HCT116 (cell line): ENCODE measurements at regions not wholly inside any gene's neighbourhood (a gene's known extent, or its start where the extent isn't known, plus 50 kb on each side); places are given as distances from the start of the nearest gene placed in this dataset.

Experiments
- ATAC-seq: fragments of 200-7000 bp; cut with Tn5 transposase; 2 replicates; pipeline ENCODE4 v1.9.1; 2020; ENCODE audit warnings: mild to moderate bottlenecking, moderate library complexity
- BruUV-seq: library from RNA; stranded (reverse); fragments of 400-500 nt; replicated peaks from 2 replicates; lab custom pipeline; 2021; lab: Mats Ljungman, UMichigan
- CTCF ChIA-PET: fragments of 300-600 bp; sonication (Branson Sonifier 250); formaldehyde crosslinking; loops from one replicate; lab custom pipeline; 2021; ENCODE audit warnings: antibody characterized with exemption; lab: Charles Lee
- POLR2A ChIA-PET: fragments of 300-600, 350-600 bp; sonication (Branson Sonifier 250); formaldehyde crosslinking; loops from one replicate; lab custom pipeline; 2021; ENCODE audit warnings: antibody characterized with exemption; lab: Charles Lee
- RAD21 ChIA-PET, 2 experiments: fragments of 300-600 bp; sonication (Branson Sonifier 250); formaldehyde crosslinking; loops; one replicate each; lab custom pipeline; 2023; ENCODE audit warnings: low total read pairs in 2 of 2; ENCODE audit not compliant: uncharacterized antibody in 2 of 2, unreplicated experiment in 2 of 2, low non-redundant PET in 1 of 2; lab: Charles Lee
- DNase-seq: peaks from one replicate; pipeline ENCODE4 v3.0.0-alpha.2; 2010; ENCODE audit warnings: low read depth, low spot score
- H2AFZ ChIP-seq: fragments of 200-600 bp; shearing (Covaris generic), sonication (generic); 2 replicates; pipeline ENCODE4 v1.6.1; 2017; ENCODE audit warnings: low read depth, mixed run types, mixed read lengths, antibody characterized with exemption, low read length; ENCODE audit not compliant: poor library complexity, severe bottlenecking
- H3K27ac ChIP-seq: 2 replicates; pipeline ENCODE4 v1.5.1; 2012; ENCODE audit warnings: low read depth, low read length
- H3K27me3 ChIP-seq: fragments of 200-600 bp; sonication (generic); 2 replicates; pipeline ENCODE4 v1.6.1; 2016; ENCODE audit warnings: mixed run types, low read length, mixed read lengths; ENCODE audit not compliant: insufficient read depth
- H3K36me3 ChIP-seq, 2 experiments: fragments of 200-500 bp in 1 of 2; fragments of 200-600 bp in 1 of 2; sonication (Bioruptor generic) in 1 of 2; sonication (generic) in 1 of 2; 2 replicates each; pipeline versions ENCODE4 v1.5.1 to v1.6.1; 2014 to 2016; ENCODE audit warnings: low read length in 2 of 2, inconsistent platforms in 1 of 2, mixed read lengths in 1 of 2, mixed run types in 1 of 2; ENCODE audit not compliant: insufficient read depth in 2 of 2, control insufficient read depth in 1 of 2
- H3K4me1 ChIP-seq, 2 experiments: fragments of 200-600 bp in 1 of 2; sonication (generic) in 1 of 2; 2 replicates each; pipeline versions ENCODE4 v1.5.1 to v1.6.1; 2012 to 2017; ENCODE audit warnings: low read length in 2 of 2, inconsistent platforms in 1 of 2, mild to moderate bottlenecking in 1 of 2, mixed read lengths in 1 of 2, mixed run types in 1 of 2, moderate library complexity in 1 of 2; ENCODE audit not compliant: insufficient read depth in 2 of 2, control insufficient read depth in 1 of 2
- H3K4me2 ChIP-seq: fragments of 200-600 bp; sonication (generic); 2 replicates; pipeline ENCODE4 v1.6.1; 2017; ENCODE audit warnings: mixed run types, low read length, mixed read lengths
- H3K4me3 ChIP-seq, 2 experiments: fragments of 200-600 bp in 1 of 2; sonication (generic) in 1 of 2; replicated peaks in 1 of 2; 2 replicates each; pipeline ENCODE4 v1.5.1; 2011 to 2016; ENCODE audit warnings: low read length in 2 of 2, control low read depth in 1 of 2, low read depth in 1 of 2, mild to moderate bottlenecking in 1 of 2, mixed read lengths in 1 of 2, mixed run types in 1 of 2
- H3K79me2 ChIP-seq: fragments of 200-600 bp; sonication (generic); 2 replicates; pipeline ENCODE4 v1.6.1; 2017; ENCODE audit warnings: mild to moderate bottlenecking, mixed run types, low read length, moderate library complexity, mixed read lengths; ENCODE audit not compliant: insufficient read depth
- H3K9ac ChIP-seq: fragments of 200-600 bp; sonication (generic); 2 replicates; pipeline ENCODE4 v1.6.1; 2016; ENCODE audit warnings: low read length, mixed read lengths
- H3K9me2 ChIP-seq: fragments of 200-600 bp; sonication (generic), shearing (Covaris generic); 2 replicates; pipeline ENCODE4 v1.6.1; 2017; ENCODE audit warnings: mixed run types, mild to moderate bottlenecking, moderate library complexity; ENCODE audit not compliant: insufficient read depth
- H3K9me3 ChIP-seq, 2 experiments: fragments of 200-500 bp in 1 of 2; fragments of 200-600 bp in 1 of 2; sonication (Bioruptor generic) in 1 of 2; sonication (generic) in 1 of 2; 2 replicates each; pipeline ENCODE4 v1.6.1; 2014 to 2017; ENCODE audit warnings: low read length in 2 of 2, mixed read lengths in 2 of 2, inconsistent platforms in 1 of 2, low read depth in 1 of 2, mild to moderate bottlenecking in 1 of 2, mixed run types in 1 of 2, moderate library complexity in 1 of 2; ENCODE audit not compliant: control insufficient read depth in 1 of 2, insufficient read depth in 1 of 2
- H4K20me1 ChIP-seq: fragments of 200-600 bp; sonication (generic), shearing (Covaris generic); 2 replicates; pipeline ENCODE4 v1.6.1; 2017; ENCODE audit warnings: mixed run types, mild to moderate bottlenecking, moderate library complexity; ENCODE audit not compliant: insufficient read depth
- CBX3 ChIP-seq: IDR thresholded peaks from 2 replicates; pipeline ENCODE4 v1.6.1; 2012; ENCODE audit warnings: low read depth
- EGR1 ChIP-seq: IDR thresholded peaks from 2 replicates; pipeline ENCODE4 v1.6.1; 2012; ENCODE audit warnings: low read depth
- EZH2 ChIP-seq: fragments of 200-600 bp; sonication (generic); IDR thresholded peaks from 2 replicates; pipeline ENCODE4 v1.6.1; 2017; ENCODE audit warnings: antibody characterized with exemption, mixed run types
- POLR2AphosphoS5 ChIP-seq: IDR thresholded peaks from 2 replicates; pipeline ENCODE4 v1.6.1; 2011; ENCODE audit warnings: mild to moderate bottlenecking, low read depth, low read length, moderate library complexity
- SRF ChIP-seq: IDR thresholded peaks from 2 replicates; pipeline ENCODE4 v1.6.1; 2012; ENCODE audit warnings: low read depth
- TCF7L2 ChIP-seq: IDR thresholded peaks from 2 replicates; pipeline ENCODE4 v1.7.0; 2011; ENCODE audit warnings: borderline replicate concordance, inconsistent platforms; ENCODE audit not compliant: insufficient read depth, insufficient read length; ENCODE audit errors: extremely low read depth
- YY1 ChIP-seq: IDR thresholded peaks from 2 replicates; pipeline ENCODE4 v1.6.1; 2011; ENCODE audit warnings: low read length, low read depth, moderate library complexity, mild to moderate bottlenecking; ENCODE audit not compliant: insufficient replicate concordance; ENCODE audit errors: extremely low read depth
- ZFX ChIP-seq: fragments of 450-650 bp; IDR thresholded peaks from 2 replicates; pipeline ENCODE4 v1.6.1; 2017
- ZNF274 ChIP-seq: fragments of 200-500 bp; sonication (Bioruptor generic); IDR thresholded peaks from 2 replicates; pipeline ENCODE4 v1.6.1; 2014; ENCODE audit warnings: mild to moderate bottlenecking, low read depth, low read length, inconsistent platforms
- intact Hi-C: fragments of 100-400 bp; cut with micrococcal nuclease; formaldehyde crosslinking; loops from 2 replicates; pipeline ENCODE4 v1.10.0; 2022
- TF ChIP-seq, protein P1 (sequence below): IDR thresholded peaks from 2 replicates; pipeline ENCODE4 v1.6.1; 2012
- TF ChIP-seq, protein P2 (sequence below): IDR thresholded peaks from 2 replicates; pipeline ENCODE4 v1.6.1; 2011; ENCODE audit warnings: mild to moderate bottlenecking, low read length, moderate library complexity; ENCODE audit not compliant: insufficient replicate concordance; ENCODE audit errors: extremely low read depth
- TF ChIP-seq, protein P3 (sequence below): IDR thresholded peaks from 2 replicates; pipeline ENCODE4 v1.6.1; 2012; ENCODE audit warnings: low read depth
- TF ChIP-seq, protein P4 (sequence below), 3 experiments: fragments of 200-600 bp in 1 of 3; sonication (generic) in 1 of 3; IDR thresholded peaks in 2 of 3; conservative IDR thresholded peaks in 1 of 3; 2 replicates each; pipeline ENCODE4 v1.5.1; 2012 to 2017; ENCODE audit warnings: low read depth in 2 of 3, low read length in 2 of 3, antibody characterized with exemption in 1 of 3, borderline replicate concordance in 1 of 3, control low read depth in 1 of 3, mild to moderate bottlenecking in 1 of 3, mixed read lengths in 1 of 3, mixed run types in 1 of 3, moderate library complexity in 1 of 3; ENCODE audit not compliant: insufficient read depth in 1 of 3

DNA sequence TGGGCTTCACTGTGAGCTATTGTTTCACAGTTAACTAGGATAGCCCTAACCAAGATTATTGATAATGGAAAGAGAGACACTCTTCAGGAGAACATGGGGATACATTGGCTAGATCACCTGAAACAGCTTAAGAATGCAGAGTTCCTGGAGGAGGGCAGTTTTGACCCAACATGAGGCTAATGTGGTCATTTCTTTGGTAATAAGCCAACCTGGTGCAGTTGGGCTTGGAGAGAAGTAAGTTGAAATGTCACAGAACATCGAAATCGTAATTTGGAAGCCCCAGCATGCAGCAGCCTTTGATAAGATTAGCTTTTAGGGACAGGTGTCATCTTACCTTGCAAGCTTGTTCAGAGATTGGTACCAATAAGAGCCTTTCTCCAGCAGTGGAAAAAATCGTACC lies 556.6 kb upstream of the GOT2 start:
- intact Hi-C loops = no loop called here
- H4K20me1 ChIP-seq = no peaks in the 10 kb centered on the region
- no peak overlapping the region for H3K4me3 ChIP-seq
- no TSS peak for BruUV-seq
- no peaks in the 10 kb centered on the region for H3K36me3 ChIP-seq
- no peak for DNase-seq
- H3K4me2 ChIP-seq = no peak overlapping the region
- no peaks in the 10 kb centered on the region for H3K79me2 ChIP-seq
- RAD21 ChIA-PET = no interaction called here
- no peaks in the 10 kb centered on the region for H3K9me2 ChIP-seq
- POLR2A ChIA-PET = no interaction called here
- CTCF ChIA-PET = no interaction called here
- no peak overlapping the region for H3K9ac ChIP-seq
- H3K27ac ChIP-seq = no peak overlapping the region
- H3K4me1 ChIP-seq = no peaks in the 10 kb centered on the region
- no peak overlapping the region for H2AFZ ChIP-seq
- TF ChIP-seq CBX3 (no peak), YY1 (no peak), EGR1 (no peak), EZH2 (no peak), ZFX (no peak), ZNF274 (no peak), POLR2AphosphoS5 (no peak), TCF7L2 (no peak), SRF (no peak)
- TF ChIP-seq, protein P1, sequence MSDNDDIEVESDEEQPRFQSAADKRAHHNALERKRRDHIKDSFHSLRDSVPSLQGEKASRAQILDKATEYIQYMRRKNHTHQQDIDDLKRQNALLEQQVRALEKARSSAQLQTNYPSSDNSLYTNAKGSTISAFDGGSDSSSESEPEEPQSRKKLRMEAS = no peak
- TF ChIP-seq, protein P2, sequence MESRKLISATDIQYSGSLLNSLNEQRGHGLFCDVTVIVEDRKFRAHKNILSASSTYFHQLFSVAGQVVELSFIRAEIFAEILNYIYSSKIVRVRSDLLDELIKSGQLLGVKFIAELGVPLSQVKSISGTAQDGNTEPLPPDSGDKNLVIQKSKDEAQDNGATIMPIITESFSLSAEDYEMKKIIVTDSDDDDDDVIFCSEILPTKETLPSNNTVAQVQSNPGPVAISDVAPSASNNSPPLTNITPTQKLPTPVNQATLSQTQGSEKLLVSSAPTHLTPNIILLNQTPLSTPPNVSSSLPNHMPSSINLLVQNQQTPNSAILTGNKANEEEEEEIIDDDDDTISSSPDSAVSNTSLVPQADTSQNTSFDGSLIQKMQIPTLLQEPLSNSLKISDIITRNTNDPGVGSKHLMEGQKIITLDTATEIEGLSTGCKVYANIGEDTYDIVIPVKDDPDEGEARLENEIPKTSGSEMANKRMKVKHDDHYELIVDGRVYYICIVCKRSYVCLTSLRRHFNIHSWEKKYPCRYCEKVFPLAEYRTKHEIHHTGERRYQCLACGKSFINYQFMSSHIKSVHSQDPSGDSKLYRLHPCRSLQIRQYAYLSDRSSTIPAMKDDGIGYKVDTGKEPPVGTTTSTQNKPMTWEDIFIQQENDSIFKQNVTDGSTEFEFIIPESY = no peak
- TF ChIP-seq, protein P3, sequence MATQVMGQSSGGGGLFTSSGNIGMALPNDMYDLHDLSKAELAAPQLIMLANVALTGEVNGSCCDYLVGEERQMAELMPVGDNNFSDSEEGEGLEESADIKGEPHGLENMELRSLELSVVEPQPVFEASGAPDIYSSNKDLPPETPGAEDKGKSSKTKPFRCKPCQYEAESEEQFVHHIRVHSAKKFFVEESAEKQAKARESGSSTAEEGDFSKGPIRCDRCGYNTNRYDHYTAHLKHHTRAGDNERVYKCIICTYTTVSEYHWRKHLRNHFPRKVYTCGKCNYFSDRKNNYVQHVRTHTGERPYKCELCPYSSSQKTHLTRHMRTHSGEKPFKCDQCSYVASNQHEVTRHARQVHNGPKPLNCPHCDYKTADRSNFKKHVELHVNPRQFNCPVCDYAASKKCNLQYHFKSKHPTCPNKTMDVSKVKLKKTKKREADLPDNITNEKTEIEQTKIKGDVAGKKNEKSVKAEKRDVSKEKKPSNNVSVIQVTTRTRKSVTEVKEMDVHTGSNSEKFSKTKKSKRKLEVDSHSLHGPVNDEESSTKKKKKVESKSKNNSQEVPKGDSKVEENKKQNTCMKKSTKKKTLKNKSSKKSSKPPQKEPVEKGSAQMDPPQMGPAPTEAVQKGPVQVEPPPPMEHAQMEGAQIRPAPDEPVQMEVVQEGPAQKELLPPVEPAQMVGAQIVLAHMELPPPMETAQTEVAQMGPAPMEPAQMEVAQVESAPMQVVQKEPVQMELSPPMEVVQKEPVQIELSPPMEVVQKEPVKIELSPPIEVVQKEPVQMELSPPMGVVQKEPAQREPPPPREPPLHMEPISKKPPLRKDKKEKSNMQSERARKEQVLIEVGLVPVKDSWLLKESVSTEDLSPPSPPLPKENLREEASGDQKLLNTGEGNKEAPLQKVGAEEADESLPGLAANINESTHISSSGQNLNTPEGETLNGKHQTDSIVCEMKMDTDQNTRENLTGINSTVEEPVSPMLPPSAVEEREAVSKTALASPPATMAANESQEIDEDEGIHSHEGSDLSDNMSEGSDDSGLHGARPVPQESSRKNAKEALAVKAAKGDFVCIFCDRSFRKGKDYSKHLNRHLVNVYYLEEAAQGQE = no peak
- TF ChIP-seq, protein P4, sequence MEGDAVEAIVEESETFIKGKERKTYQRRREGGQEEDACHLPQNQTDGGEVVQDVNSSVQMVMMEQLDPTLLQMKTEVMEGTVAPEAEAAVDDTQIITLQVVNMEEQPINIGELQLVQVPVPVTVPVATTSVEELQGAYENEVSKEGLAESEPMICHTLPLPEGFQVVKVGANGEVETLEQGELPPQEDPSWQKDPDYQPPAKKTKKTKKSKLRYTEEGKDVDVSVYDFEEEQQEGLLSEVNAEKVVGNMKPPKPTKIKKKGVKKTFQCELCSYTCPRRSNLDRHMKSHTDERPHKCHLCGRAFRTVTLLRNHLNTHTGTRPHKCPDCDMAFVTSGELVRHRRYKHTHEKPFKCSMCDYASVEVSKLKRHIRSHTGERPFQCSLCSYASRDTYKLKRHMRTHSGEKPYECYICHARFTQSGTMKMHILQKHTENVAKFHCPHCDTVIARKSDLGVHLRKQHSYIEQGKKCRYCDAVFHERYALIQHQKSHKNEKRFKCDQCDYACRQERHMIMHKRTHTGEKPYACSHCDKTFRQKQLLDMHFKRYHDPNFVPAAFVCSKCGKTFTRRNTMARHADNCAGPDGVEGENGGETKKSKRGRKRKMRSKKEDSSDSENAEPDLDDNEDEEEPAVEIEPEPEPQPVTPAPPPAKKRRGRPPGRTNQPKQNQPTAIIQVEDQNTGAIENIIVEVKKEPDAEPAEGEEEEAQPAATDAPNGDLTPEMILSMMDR (IDR thresholded peaks at IDR 0.05 in 2 of 3, conservative IDR thresholded peaks at IDR 0.05 in 1 of 3; ENCODE audit: borderline replicate concordance in 1 of 3, insufficient read depth in 1 of 3, low read depth in 2 of 3, low read length in 2 of 3) = no peak
- TF ChIP-seq, all 23 proteins: peak for 0
- H3K27me3 ChIP-seq = no peaks in the 10 kb centered on the region
- ATAC-seq = no peak
- peaks cover 7 to 17% of the 10 kb centered on the region in 2 experiments; a peak in 2 of 4 replicates for H3K9me3 ChIP-seq
